Calu3 (cell line): ENCODE measurements at regions not wholly inside any gene's neighbourhood (a gene's known extent, or its start where the extent isn't known, plus 50 kb on each side); places are given as distances from the start of the nearest gene placed in this dataset.
A peak's percentile ranks its signal among the peaks of the same experiment; 100 is the strongest.

Source experiments
- BruUV-seq: library from RNA; stranded (reverse); fragments of 400-500 nt; replicated peaks from 2 replicates; lab custom pipeline; 2021; lab: Mats Ljungman, UMichigan
- CTCF ChIA-PET: fragments of 300-600 bp; sonication (Branson Sonifier 250); formaldehyde crosslinking; loops from one replicate; lab custom pipeline; 2022; ENCODE audit warnings: antibody characterized with exemption; lab: Charles Lee
- DNase-seq: peaks from one replicate; pipeline ENCODE4 v3.0.0; 2022
- H3K27ac Mint-ChIP-seq: one replicate; pipeline ENCODE4 v1.8.0; 2022; ENCODE audit warnings: mixed read lengths; ENCODE audit not compliant: unreplicated experiment
- H3K27me3 Mint-ChIP-seq: one replicate; pipeline ENCODE4 v1.8.0; 2022; ENCODE audit warnings: mixed read lengths; ENCODE audit not compliant: unreplicated experiment
- H3K36me3 Mint-ChIP-seq: one replicate; pipeline ENCODE4 v1.8.0; 2022; ENCODE audit warnings: mild to moderate bottlenecking, moderate library complexity, mixed read lengths; ENCODE audit not compliant: insufficient read depth, unreplicated experiment
- H3K4me1 Mint-ChIP-seq: one replicate; pipeline ENCODE4 v1.8.0; 2022; ENCODE audit warnings: mild to moderate bottlenecking, low read depth, mixed read lengths; ENCODE audit not compliant: unreplicated experiment
- H3K4me3 Mint-ChIP-seq: one replicate; pipeline ENCODE4 v1.8.0; 2022; ENCODE audit warnings: mild to moderate bottlenecking, low read depth, moderate library complexity, mixed read lengths; ENCODE audit not compliant: unreplicated experiment
- H3K9me3 Mint-ChIP-seq: one replicate; pipeline ENCODE4 v1.8.0; 2022; ENCODE audit warnings: low read depth, mixed read lengths; ENCODE audit not compliant: unreplicated experiment
- intact Hi-C: fragments of 100-400 bp; cut with micrococcal nuclease; formaldehyde crosslinking; loops from one replicate; pipeline ENCODE4 v1.10.0; 2022; ENCODE audit not compliant: unreplicated experiment
- TF ChIP-seq, protein P1 (sequence below): fragments of 200-600 bp; IDR thresholded peaks from one replicate; pipeline ENCODE4 v1.8.0; 2022; ENCODE audit warnings: antibody characterized with exemption; ENCODE audit not compliant: unreplicated experiment

DNA sequence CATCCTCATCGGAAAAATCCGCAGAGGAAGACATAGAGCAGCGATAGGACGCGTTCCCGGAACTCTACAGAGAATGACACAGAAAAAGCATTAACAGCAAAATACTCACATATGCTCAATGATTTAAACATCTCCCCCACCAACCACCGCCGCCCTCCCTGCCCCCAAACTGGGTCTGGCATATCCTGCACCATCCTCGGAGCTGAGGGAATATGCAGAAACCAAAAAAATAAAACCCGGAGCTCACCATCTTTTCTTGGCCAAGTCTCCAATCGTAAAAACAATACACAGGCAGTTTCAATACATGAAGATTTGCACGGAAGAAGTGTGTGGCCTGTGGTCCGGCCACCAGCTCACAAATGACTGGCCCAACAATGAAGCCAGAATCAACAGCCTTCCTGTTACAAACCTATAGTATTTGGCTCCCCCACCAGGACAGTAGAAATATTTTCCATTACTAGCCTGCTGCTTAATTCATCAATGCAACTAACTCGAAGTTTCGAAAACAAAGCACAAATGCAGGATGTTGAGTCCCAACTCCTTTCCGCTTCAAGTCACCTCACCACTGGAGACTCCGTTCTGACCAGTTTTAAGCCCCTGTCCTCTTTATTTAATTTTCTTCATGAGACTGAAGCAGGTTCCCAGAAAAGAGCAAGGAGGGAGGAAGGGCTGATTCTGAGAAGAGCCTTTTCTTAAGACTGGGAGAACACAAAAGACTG is 103.2 kb upstream of the BEND6 start:
- CTCF ChIA-PET, result interaction anchor here (0.6 to 2.9 kb wide), 29 partner anchors 9 to 214 kb away, joined by 3 to 16 read pairs (median 4); partner anchors contain the start of gene BEND6
- Mint-ChIP-seq H3K27me3 (no peaks in the 10 kb centered on the region), H3K4me1 (peaks cover 43% of the 10 kb centered on the region), H3K27ac (peak overlapping the region; percentile 91), H3K4me3 (peak overlapping the region; percentile 97), H3K36me3 (peaks cover 26% of the 10 kb centered on the region), H3K9me3 (no peaks in the 10 kb centered on the region)
- intact Hi-C loops, result loop anchor here (2.0 kb wide), 1 partner anchor 143 kb away; no protein-coding TSS in a partner anchor
- no TSS peak for BruUV-seq
- TF ChIP-seq, protein P1, sequence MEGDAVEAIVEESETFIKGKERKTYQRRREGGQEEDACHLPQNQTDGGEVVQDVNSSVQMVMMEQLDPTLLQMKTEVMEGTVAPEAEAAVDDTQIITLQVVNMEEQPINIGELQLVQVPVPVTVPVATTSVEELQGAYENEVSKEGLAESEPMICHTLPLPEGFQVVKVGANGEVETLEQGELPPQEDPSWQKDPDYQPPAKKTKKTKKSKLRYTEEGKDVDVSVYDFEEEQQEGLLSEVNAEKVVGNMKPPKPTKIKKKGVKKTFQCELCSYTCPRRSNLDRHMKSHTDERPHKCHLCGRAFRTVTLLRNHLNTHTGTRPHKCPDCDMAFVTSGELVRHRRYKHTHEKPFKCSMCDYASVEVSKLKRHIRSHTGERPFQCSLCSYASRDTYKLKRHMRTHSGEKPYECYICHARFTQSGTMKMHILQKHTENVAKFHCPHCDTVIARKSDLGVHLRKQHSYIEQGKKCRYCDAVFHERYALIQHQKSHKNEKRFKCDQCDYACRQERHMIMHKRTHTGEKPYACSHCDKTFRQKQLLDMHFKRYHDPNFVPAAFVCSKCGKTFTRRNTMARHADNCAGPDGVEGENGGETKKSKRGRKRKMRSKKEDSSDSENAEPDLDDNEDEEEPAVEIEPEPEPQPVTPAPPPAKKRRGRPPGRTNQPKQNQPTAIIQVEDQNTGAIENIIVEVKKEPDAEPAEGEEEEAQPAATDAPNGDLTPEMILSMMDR, result peak; percentile 39
- peak; percentile 70 for DNase-seq

DNA sequence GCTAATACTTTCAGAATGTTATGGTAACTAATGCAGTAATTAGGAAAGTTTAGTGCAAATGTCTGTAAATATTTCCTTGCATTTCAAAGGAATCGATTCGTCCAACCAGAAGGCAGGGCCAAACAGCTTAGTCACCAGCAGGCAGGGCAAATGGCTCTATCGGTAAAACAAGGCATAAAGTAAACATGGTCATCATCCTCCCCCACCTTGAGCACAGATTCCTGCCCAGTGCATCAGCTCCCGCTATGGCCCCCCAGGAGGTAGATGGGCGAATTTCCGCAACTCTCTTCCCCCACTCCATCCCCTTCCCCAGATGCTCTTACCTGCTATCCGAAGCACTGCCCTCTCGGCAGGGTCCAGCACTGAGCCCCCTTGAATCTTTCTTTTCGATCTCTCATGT is 103.8 kb upstream of the BEND6 start:
- Mint-ChIP-seq H3K27me3 (no peaks in the 10 kb centered on the region), H3K9me3 (no peaks in the 10 kb centered on the region), H3K27ac (peak overlapping the region; percentile 91), H3K4me3 (peak overlapping the region; percentile 97), H3K4me1 (peaks cover 46% of the 10 kb centered on the region), H3K36me3 (peaks cover 26% of the 10 kb centered on the region)
- DNase-seq, result peak; percentile 44
- BruUV-seq, result no TSS peak
- intact Hi-C loops, result loop anchor here (2.0 kb wide), 1 partner anchor 142 kb away; no protein-coding TSS in a partner anchor
- TF ChIP-seq, protein P1, result no peak
- CTCF ChIA-PET, result interaction anchor here (0.6 to 2.9 kb wide), 30 partner anchors 10 to 214 kb away, joined by 3 to 16 read pairs (median 4); partner anchors contain the start of gene BEND6

DNA sequence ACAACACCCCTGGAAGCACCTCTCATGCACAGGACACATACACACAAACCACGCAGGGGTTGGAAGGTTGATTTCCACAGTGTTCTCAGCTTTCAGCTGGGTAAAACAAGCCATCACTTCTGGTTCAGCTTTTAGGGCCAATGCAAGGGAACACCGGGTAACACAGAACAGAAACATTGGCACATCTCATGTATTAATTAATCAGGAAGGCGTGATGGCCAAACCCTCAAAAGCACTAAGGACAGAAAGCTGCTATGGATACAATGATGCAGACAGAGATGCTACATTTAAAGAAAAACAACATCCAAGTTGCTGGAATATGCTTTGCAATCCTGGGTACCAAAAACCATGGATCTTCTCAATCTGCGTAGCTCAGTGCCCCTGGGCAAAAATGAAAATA is 104.3 kb upstream of the BEND6 start:
- H3K9me3 Mint-ChIP-seq, result no peaks in the 10 kb centered on the region
- BruUV-seq, result no TSS peak
- no peak for DNase-seq
- intact Hi-C loops, result loop anchor here (2.0 kb wide), 1 partner anchor 142 kb away; no protein-coding TSS in a partner anchor
- CTCF ChIA-PET, result interaction anchor here (0.9 to 2.9 kb wide), 10 partner anchors 10 to 213 kb away, joined by 3 to 16 read pairs (median 5); partner anchors contain the start of gene BEND6
- peak overlapping the region; percentile 97 for H3K4me3 Mint-ChIP-seq
- H3K4me1 Mint-ChIP-seq, result peaks cover 50% of the 10 kb centered on the region
- peak overlapping the region; percentile 91 for H3K27ac Mint-ChIP-seq
- H3K27me3 Mint-ChIP-seq, result no peaks in the 10 kb centered on the region
- TF ChIP-seq, protein P1, result no peak
- H3K36me3 Mint-ChIP-seq, result peaks cover 26% of the 10 kb centered on the region

DNA sequence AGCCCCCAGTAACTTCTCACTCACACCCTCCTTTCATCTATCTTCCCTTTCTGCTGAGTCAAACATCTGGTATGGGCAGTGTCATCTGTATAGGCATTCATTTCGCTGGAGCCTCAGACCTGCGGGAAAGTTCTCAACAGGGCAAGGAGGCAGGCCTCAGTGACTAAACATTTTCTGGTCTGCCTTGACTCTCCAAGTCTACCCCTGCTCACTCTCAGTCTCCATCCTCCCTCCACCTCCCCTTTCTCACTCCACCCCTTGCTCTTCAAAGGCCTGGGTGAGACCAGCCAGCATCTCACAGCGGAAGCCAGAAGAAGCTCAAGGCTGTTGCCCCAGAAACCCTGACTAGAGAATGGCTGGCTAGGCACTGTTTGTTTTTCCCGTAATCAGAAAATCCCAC is 105.0 kb upstream of the BEND6 start:
- peak overlapping the region; percentile 91 for H3K27ac Mint-ChIP-seq
- peaks cover 57% of the 10 kb centered on the region for H3K4me1 Mint-ChIP-seq
- intact Hi-C loops, result loop anchor here (2.0 kb wide), 1 partner anchor 141 kb away; no protein-coding TSS in a partner anchor
- CTCF ChIA-PET, result interaction anchor here (0.6 to 2.9 kb wide), 5 partner anchors 9 to 1314 kb away, joined by 3 to 16 read pairs (median 9); no protein-coding TSS in a partner anchor
- no peak for DNase-seq
- no peaks in the 10 kb centered on the region for H3K27me3 Mint-ChIP-seq
- H3K4me3 Mint-ChIP-seq, result peak overlapping the region; percentile 97
- H3K36me3 Mint-ChIP-seq, result peaks cover 26% of the 10 kb centered on the region
- TF ChIP-seq, protein P1, result no peak
- no peaks in the 10 kb centered on the region for H3K9me3 Mint-ChIP-seq
- no TSS peak for BruUV-seq
